Inferior parietal cortex (tissue), 1 donor: ENCODE measurements at regions not wholly inside any gene's neighbourhood (a gene's known extent, or its start where the extent isn't known, plus 50 kb on each side); places are given as distances from the start of the nearest gene placed in this dataset.

ENCODE experiments used
- DNase-seq: peaks from one replicate; pipeline ENCODE4 v3.0.0-alpha.2; 2016; ENCODE audit errors: extremely low spot score

DNA sequence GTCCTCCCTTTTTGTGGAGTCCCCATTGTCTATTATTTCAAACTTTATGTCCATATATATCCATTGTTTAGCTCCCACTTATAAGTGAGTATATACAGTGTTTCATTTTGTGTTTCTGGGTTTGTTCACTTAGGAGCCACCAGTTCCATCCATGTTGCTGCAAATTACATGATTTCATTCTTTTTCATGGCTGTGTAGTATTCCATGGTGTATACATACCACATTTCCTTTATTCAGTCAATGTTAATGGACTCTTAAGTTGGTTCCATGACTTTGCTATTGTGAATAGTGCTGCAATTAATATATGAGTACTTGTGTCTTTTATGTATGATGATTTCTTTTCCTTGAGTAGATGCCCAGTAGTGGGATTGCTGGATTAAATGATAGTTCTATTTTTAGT is 329.1 kb downstream of the AR start:
- no peak for DNase-seq

- DNase-seq = no peak
Observed at GRCh38 chrX:67892401-67892800, 348.6 kb downstream of the AR start.

GRCh38 chrX:67893931-67894330 is 350.1 kb downstream of the AR start:
- no peak for DNase-seq

DNA sequence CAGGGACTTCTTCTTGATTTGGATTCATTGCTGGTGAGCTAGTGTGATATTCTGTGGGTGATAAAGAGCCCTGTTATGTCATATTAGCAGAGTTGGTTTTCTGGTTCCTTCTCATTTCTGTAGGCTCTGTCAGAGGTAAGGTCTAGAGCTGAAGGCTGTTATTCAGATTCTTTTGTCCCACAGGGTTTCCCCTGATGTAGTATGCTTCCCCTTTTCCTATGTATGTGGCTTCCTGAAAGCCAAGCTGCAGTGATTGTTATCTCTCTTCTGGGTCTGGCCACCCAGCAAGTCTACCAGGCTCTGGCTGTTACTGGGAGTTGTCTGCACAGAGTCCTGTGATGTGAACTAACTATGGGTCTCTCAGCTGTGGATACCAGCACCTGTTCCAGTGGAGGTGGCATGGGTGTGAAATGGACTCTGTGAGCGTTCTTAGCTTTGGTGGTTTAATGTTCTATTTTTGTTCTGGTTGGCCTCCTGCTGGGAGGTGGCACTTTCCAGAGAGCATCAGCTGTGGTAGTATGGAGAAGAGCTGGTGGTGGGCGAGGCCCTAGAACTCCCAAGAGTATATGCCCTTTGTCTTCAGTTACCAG is 373.7 kb downstream of the AR start:
- no peak for DNase-seq

GRCh38 chrX:67922966-67923365 is 379.1 kb downstream of the AR start:
- DNase-seq = no peak

GRCh38 chrX:67939270-67939669 is 395.4 kb downstream of the AR start:
- DNase-seq = no peak

DNA sequence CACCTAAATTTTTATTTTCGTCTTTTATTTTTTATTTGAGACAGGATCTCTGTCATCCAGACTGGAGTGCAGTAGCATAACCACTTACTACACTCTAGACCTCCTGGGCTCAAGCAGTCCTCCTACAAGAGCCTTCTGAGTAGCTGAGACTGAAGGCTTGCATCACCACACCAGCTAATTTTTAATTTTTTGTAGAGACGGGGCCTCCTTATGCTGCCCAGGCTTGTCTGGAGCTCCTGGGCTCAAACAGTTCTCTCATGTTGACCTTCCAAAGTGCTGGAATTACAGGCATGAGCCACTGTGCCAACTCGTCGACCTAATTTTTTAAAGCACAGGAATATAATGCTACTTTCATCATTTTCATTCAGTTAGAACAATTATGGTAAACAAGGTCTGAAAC is 405.4 kb downstream of the AR start:
- DNase-seq = no peak

DNA sequence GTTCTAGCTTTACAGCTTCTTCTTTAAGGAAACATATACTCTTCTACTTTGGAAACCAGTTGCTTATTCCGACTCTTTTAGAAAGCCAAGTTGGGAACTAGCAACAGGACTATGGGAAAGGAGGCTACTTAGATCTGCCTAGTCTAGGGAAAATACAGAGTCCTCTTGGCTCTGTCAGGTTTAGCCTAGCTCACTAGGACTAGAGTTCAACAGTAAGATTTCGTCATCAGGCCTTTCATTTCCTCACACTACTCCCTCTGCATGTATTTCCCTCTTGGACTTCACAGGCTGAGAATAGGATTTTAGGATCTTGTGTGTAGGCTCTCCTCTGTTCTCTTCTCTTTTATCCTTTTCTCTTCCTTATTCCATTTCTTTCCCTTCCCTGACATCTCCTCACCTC is 409.8 kb downstream of the AR start:
- no peak for DNase-seq

- peak; percentile 0 for DNase-seq
Observed at GRCh38 chrX:67961516-67961915, 417.7 kb downstream of the AR start.
